GM18858 (cell line): ENCODE measurements at regions not wholly inside any gene's neighbourhood (a gene's known extent, or its start where the extent isn't known, plus 50 kb on each side); places are given as distances from the start of the nearest gene placed in this dataset.
"Not testable (repeated sequence)": the region's sequence is repeated elsewhere in the genome, so short reads cannot be mapped to it uniquely, and the experiment has no call there.

Experiments used
- ATAC-seq: cut with Tn5 transposase; IDR thresholded peaks from one replicate; pipeline ENCODE4 v1.9.1; 2021; ENCODE audit not compliant: unreplicated experiment

DNA sequence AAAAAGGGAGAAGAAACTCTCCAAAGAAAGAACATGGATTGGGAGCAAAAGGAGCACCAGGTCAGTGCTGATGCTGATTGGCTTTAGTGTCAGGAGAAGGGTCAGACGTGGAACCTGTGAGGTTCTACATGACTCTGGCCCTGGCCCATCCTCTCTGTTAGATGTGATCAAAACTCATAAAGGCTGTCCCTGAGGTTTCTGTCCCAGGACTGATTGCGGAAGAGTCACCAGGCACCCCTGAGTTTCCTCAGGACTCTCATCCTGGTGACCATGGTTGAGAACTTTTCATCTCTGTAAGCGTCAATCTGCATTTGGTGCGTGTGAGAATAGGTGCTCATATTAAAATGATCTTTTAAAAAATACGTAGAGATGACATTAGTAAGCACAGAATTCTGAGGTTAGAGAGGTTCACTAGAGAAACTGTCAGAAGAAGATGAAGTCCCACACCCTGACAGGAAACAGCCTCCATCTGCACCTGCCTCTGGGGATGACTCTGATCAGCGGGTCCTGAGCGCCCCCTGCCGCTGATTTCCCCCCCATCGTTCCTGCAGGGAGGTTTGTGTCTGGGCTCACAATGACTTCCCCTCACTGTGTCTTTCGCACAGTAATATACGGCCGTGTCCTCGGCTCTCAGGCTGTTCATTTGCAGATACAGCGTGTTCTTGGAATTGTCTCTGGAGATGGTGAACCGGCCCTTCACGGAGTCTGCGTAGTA is 741.8 kb downstream of the TMEM121 start:
- ATAC-seq, result no peak

- no peak for ATAC-seq
Observed at GRCh38 chr14:106269029-106269428, 742.6 kb downstream of the TMEM121 start.

- ATAC-seq, result no peak
Observed at GRCh38 chr14:106269451-106270204, 743.2 kb downstream of the TMEM121 start.

- not testable (repeated sequence) for ATAC-seq
Observed at GRCh38 chr14:106270476-106271121, 744.2 kb downstream of the TMEM121 start.

GRCh38 chr14:106276326-106277267 is 750.2 kb downstream of the TMEM121 start:
- ATAC-seq, result no peak

DNA sequence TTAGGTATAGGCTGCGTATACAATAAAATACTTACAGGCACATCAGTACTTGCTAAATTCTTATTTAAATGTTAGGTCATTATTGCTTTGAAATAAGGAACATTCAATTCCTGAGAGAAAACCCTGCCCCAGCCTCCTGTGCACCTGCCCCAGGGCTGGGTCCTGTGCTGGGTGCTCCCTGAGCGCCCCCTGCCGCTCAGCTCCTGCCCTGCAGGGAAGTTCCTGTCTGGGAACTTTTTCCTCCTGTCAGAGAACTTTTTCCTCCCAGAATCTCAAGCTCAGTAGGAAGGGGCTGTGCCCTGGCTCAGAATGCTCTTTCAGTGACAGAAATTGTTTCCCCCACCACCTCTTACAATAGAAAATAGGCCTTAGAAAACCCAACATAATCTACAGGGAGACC is 751.1 kb downstream of the TMEM121 start:
- ATAC-seq, result no peak

- no peak for ATAC-seq
Observed at GRCh38 chr14:106280876-106281275, 754.5 kb downstream of the TMEM121 start.

DNA sequence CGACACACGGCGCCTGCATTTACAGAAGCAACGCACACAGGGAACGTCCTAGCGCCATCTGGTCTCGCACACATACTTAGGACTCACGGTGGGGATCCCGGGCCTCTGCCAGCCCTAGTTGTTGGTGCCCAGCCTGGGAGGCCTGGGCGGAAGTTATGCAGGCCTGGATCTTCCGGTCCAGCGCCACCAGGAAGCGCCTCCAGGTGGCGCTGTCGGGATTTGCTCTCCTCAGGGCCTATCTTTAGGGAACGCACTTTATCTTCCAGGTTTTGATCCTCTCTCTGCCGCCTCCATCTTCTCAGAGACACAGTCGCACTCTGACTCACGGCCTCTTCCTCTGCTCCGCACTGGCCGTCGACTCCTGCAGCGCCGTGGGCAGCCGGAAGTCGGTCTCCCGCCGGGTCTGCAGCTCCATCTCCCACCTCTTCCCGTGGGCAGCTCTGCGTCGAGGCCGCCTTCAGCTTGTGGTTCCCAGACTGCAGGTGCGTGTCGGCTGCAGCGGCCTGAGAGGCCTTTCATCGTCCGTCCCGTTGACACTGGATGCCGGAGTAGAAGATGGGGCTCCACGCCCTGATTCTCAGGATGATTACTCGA is 760.4 kb downstream of the TMEM121 start:
- ATAC-seq, result no peak

- no peak for ATAC-seq
Observed at GRCh38 chr14:106287506-106287905, 761.1 kb downstream of the TMEM121 start.

DNA sequence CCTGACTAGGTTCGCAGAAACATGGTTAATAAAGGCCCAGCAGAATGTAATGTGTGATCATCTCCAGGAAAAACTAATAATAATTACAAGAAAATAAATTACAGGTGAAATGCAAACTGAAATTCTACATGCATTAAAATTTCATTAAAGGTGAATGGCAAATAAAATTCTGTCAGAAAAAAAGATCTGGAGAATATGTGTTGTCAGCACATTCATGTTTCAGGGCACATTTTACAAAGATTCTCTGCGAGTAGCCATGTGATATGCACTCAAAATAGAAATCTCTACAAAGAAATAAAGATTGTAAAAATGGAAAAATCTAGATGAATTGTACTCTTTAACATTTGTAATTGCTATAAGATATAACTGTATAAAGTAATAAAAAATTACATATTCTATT is 765.2 kb downstream of the TMEM121 start:
- no peak for ATAC-seq

DNA sequence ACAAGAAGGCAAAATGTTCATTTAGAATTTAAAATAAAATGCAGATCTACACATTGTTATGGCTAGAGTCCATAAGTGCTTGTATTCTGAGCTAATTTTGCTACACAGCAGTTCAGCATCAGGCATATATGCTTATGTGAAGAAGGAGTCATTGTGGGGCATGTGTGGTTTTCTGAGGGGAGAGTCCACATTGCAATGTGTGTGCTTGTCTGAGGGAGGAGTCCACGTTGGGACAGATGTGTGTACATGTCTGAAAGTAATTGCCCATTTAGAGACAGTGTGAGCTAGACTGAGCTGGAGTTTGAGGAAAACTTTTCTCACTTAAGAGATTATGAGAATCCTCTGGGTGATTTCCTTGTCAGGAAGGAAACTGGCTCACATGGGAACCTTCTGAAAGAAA is 767.9 kb downstream of the TMEM121 start:
- no peak for ATAC-seq

DNA sequence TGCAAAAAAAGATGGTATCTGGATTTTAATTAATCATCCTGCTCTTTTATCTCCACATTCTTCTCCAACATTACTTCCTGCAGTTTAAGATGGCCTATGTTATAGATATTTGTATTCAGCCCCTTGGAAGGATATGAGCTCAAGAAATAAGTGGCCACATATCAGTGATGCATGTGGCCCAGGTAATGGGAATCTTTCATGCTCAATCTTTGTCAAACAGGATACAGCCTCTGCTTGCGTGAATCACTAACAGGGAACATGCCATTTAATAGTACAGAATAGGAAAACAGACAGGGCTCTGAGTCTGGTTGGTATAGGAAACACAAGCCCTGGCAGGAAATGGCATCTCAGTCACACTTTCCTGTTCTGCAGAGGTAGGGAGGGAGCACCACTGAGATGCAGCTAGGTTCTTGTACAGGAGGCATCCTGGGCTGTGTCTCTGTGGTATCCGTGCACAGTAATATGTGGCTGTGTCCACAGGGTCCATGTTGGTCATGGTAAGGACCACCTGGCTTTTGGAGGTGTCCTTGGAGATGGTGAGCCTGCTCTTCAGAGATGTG is 774.6 kb downstream of the TMEM121 start:
- ATAC-seq, result not testable (repeated sequence)

- not testable (repeated sequence) for ATAC-seq
Observed at GRCh38 chr14:106301609-106302008, 775.2 kb downstream of the TMEM121 start.

DNA sequence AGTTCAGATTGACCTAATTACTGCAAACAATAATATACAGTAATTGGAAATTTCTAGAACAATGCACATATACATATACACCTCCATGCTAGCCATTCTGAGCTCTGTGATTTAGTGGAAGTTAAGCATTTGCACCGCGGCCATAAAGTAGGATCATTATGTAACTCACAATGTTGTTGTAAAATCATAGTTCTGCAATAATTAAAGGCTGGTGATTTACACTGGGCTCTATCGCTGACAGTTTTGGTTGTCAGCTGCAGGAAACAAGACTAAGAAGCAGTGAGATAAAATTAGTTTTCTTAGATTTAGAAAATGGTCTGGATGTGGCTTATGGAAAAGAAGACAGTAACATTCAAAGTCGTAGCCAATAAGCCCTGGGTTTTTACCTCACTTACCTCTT is 776.3 kb downstream of the TMEM121 start:
- no peak for ATAC-seq

GRCh38 chr14:106304271-106304670 is 777.9 kb downstream of the TMEM121 start:
- no peak for ATAC-seq

GRCh38 chr14:106308839-106309389 is 782.5 kb downstream of the TMEM121 start:
- peak; percentile 51 for ATAC-seq

DNA sequence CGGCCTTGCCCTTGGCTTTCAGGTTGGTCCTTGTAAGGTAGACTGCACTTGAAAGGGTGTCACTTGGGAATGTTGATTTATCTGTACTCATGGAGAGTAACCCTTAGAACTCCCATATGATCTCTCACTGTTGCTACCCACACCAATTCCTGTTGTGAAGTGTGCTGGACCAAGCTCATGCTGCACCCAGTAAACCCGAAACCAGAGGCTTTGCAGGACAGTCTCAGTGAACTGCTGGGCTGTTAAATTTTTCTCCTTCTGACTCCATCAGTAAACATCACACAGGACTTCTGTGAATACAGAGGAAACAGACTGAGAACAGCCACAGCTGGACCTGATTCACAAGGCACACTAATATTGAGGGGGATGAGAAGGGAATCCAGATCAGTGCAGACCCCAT is 783.0 kb downstream of the TMEM121 start:
- peak; percentile 11 for ATAC-seq

GRCh38 chr14:106315436-106315835 is 789.1 kb downstream of the TMEM121 start:
- no peak for ATAC-seq

GRCh38 chr14:106317593-106317992 is 791.2 kb downstream of the TMEM121 start:
- ATAC-seq, result no peak

DNA sequence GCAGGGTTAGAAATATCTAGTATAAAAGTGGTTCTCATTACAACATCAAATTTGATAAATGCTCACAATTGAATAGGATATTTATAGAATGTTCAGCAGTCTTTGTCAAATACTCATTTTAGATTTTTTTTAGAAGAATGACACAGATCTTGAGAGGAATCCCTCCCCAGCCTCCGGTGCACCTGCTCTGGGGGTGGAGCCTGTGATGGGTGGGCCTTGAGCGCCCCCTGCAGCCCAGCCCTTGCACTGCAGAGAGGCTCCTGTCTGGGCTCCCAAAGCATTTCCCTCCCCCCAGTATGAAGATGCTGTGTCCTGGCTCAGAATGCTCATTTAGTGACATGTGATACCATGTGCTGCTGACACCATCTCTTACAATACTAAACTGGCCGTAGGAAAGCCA is 792.3 kb downstream of the TMEM121 start:
- no peak for ATAC-seq
